ENCODE measurements at regions not wholly inside any gene's neighbourhood (a gene's known extent, or its start where the extent isn't known, plus 50 kb on each side); places are given as distances from the start of the nearest gene placed in this dataset.
A peak's percentile ranks its signal among the peaks of the same experiment; 100 is the strongest.

DNA sequence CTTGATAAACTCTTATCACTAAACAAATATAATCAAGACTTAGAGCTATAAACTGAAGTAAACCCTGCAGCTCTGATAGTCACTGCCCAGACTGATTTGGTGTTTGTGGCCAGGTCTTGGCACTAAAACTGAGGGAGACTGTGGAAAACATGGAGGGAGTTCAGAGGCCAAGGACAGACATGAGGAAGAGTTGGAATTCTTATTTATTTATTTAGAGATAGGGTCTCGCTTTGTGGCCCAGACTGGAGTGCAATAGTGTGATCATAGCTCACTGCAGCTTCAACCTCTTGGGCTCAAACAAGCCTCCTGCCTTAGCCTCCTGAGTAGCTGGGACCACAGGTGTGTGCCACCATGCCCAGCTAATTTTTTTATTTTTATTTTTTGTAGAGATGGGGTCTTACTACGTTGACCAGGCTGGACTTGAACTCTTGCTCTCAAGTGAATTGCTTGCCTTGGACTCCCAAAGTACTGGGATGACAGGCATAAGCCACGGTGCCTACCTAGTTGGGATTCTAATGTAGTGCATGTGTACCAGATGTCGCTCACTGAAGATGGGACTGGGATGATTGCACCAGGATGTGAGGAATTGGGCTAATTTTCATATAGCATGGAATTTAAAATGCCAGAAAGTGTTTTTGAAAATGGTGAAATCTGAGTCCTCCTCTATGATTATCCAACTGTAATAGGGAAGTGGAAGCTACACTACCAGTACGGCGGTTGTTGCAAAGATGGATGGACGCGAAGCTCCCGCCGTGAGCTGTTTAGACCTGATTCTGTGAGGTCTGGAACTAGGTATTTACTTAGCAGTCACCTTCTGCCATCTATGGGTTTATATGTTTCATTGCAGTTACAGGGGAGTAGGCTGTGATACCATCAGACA, 52.7 kb upstream of the CTLA4 start (continued):
- TF ChIP-seq, protein P1, sequence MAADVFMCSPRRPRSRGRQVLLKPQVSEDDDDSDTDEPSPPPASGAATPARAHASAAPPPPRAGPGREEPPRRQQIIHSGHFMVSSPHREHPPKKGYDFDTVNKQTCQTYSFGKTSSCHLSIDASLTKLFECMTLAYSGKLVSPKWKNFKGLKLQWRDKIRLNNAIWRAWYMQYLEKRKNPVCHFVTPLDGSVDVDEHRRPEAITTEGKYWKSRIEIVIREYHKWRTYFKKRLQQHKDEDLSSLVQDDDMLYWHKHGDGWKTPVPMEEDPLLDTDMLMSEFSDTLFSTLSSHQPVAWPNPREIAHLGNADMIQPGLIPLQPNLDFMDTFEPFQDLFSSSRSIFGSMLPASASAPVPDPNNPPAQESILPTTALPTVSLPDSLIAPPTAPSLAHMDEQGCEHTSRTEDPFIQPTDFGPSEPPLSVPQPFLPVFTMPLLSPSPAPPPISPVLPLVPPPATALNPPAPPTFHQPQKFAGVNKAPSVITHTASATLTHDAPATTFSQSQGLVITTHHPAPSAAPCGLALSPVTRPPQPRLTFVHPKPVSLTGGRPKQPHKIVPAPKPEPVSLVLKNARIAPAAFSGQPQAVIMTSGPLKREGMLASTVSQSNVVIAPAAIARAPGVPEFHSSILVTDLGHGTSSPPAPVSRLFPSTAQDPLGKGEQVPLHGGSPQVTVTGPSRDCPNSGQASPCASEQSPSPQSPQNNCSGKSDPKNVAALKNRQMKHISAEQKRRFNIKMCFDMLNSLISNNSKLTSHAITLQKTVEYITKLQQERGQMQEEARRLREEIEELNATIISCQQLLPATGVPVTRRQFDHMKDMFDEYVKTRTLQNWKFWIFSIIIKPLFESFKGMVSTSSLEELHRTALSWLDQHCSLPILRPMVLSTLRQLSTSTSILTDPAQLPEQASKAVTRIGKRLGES (CRISPR knock-in tag; IDR thresholded peaks at IDR 0.05; ENCODE audit: borderline replicate concordance): no peak
- no peak for TF ChIP-seq TOE1 (CRISPR knock-in tag; IDR thresholded peaks at IDR 0.05)
- TF ChIP-seq FOXA1 (IDR thresholded peaks at IDR 0.05): no peak
- peak; percentile 67; the same call in 1 of the 2 replicates for TF ChIP-seq FOXA1 (CRISPR knock-in tag; IDR thresholded peaks at IDR 0.05)
- TF ChIP-seq, protein P2, sequence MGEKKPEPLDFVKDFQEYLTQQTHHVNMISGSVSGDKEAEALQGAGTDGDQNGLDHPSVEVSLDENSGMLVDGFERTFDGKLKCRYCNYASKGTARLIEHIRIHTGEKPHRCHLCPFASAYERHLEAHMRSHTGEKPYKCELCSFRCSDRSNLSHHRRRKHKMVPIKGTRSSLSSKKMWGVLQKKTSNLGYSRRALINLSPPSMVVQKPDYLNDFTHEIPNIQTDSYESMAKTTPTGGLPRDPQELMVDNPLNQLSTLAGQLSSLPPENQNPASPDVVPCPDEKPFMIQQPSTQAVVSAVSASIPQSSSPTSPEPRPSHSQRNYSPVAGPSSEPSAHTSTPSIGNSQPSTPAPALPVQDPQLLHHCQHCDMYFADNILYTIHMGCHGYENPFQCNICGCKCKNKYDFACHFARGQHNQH (CRISPR knock-in tag; IDR thresholded peaks at IDR 0.05): peak; percentile 40; the same call in 1 of the 2 replicates
- TF ChIP-seq ZC3H13 (CRISPR knock-in tag; IDR thresholded peaks at IDR 0.05): no peak
- TF ChIP-seq ZNF235 (CRISPR knock-in tag; IDR thresholded peaks at IDR 0.05; ENCODE audit: borderline replicate concordance): no peak; the same call in 1 of the 2 replicates
- TF ChIP-seq ZNF552 (CRISPR knock-in tag; IDR thresholded peaks at IDR 0.05; ENCODE audit: borderline replicate concordance): no peak
- TF ChIP-seq HOXA7 (CRISPR knock-in tag; IDR thresholded peaks at IDR 0.05): no peak
- no peak for TF ChIP-seq FOSL2 (CRISPR knock-in tag; IDR thresholded peaks at IDR 0.05)
- no peak for TF ChIP-seq FIP1L1 (IDR thresholded peaks at IDR 0.05; ENCODE audit: borderline replicate concordance, insufficient read depth, low read depth, low read length)
- no peak for TF ChIP-seq MED8 (CRISPR knock-in tag; IDR thresholded peaks at IDR 0.05; ENCODE audit: insufficient replicate concordance)
- TF ChIP-seq ZNF460 (CRISPR knock-in tag; IDR thresholded peaks at IDR 0.05; ENCODE audit: borderline replicate concordance): peak; percentile 77; the same call in 1 of the 2 replicates
- no peak for TF ChIP-seq SMARCE1 (IDR thresholded peaks at IDR 0.05; ENCODE audit: borderline replicate concordance)
- TF ChIP-seq ZNF296 (CRISPR knock-in tag; conservative IDR thresholded peaks at IDR 0.05): no peak
- no peak for TF ChIP-seq TGIF2 (CRISPR knock-in tag; IDR thresholded peaks at IDR 0.05)
- no peak for TF ChIP-seq ZNF367 (CRISPR knock-in tag; IDR thresholded peaks at IDR 0.05; ENCODE audit: borderline replicate concordance)
- no peak for TF ChIP-seq ZKSCAN5 (CRISPR knock-in tag; IDR thresholded peaks at IDR 0.05)
- TF ChIP-seq RXRB (CRISPR knock-in tag; IDR thresholded peaks at IDR 0.05; ENCODE audit: borderline replicate concordance): peak; percentile 32; the same call in 1 of the 2 replicates
- no peak for TF ChIP-seq ZNF550 (CRISPR knock-in tag; IDR thresholded peaks at IDR 0.05; ENCODE audit: borderline replicate concordance)
- TF ChIP-seq ZNF431 (CRISPR knock-in tag; IDR thresholded peaks at IDR 0.05; ENCODE audit: borderline replicate concordance, low read depth): no peak
- no peak for TF ChIP-seq HNRNPL (IDR thresholded peaks at IDR 0.05; ENCODE audit: low read depth, low read length)
- TF ChIP-seq, protein P3, sequence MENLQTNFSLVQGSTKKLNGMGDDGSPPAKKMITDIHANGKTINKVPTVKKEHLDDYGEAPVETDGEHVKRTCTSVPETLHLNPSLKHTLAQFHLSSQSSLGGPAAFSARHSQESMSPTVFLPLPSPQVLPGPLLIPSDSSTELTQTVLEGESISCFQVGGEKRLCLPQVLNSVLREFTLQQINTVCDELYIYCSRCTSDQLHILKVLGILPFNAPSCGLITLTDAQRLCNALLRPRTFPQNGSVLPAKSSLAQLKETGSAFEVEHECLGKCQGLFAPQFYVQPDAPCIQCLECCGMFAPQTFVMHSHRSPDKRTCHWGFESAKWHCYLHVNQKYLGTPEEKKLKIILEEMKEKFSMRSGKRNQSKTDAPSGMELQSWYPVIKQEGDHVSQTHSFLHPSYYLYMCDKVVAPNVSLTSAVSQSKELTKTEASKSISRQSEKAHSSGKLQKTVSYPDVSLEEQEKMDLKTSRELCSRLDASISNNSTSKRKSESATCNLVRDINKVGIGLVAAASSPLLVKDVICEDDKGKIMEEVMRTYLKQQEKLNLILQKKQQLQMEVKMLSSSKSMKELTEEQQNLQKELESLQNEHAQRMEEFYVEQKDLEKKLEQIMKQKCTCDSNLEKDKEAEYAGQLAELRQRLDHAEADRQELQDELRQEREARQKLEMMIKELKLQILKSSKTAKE (CRISPR knock-in tag; IDR thresholded peaks at IDR 0.05; ENCODE audit: borderline replicate concordance): no peak
- no peak for TF ChIP-seq ZNF432 (CRISPR knock-in tag; IDR thresholded peaks at IDR 0.05; ENCODE audit: borderline replicate concordance)
- TF ChIP-seq MTA1 (CRISPR knock-in tag; IDR thresholded peaks at IDR 0.05; ENCODE audit: borderline replicate concordance): no peak; the same call in 1 of the 2 replicates

All from HepG2 (cell line).